Activated T-cell treated with anti-CD3 and anti-CD28 coated beads, Interleukin-2, amount 50 U/mL, for 48 hours (primary cell): ENCODE measurements at regions not wholly inside any gene's neighbourhood (a gene's known extent, or its start where the extent isn't known, plus 50 kb on each side); places are given as distances from the start of the nearest gene placed in this dataset.

Experiments used
- DNase-seq, 2 experiments: peaks; one replicate each; pipeline ENCODE4 v3.0.0-alpha.2; 2020

DNA sequence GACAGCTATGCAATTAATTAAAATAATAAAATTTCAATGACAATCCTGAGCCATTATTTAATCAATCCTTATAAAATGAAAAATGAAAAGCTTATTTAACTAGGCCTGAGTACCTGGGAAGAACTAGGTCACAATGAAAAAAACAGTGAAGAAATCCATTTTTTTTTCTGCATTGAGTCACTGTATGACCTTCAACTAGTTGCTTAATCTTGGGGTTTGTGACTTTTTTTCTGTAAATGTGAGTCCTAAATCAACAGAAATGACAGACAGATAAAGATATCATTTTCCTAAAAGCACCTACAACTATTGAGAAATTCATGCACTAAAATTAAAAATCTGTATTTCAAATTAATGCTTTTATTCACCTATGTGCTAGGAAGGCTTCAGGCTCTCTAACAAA lies 96.8 kb downstream of the TMEM26 start:
- DNase-seq = no peak

DNA sequence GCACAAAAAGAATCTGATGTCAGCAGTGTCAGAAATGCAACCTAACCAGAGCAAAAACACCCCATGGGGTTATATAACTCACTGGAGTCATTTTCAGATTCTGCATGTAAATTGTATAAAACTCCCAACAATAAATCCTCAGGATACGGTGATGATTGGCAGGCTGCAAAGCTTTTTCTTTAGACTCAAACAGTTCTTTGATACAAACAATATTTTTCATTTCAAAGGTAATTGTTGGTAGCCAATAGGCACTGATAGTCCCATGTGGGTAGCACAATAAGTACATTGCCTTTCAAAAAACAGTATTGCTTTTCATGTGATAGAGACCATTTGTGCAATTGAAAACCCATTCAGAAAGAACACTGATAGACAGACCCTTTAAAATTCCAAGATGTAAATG lies 98.0 kb downstream of the TMEM26 start:
- no peak for DNase-seq

DNA sequence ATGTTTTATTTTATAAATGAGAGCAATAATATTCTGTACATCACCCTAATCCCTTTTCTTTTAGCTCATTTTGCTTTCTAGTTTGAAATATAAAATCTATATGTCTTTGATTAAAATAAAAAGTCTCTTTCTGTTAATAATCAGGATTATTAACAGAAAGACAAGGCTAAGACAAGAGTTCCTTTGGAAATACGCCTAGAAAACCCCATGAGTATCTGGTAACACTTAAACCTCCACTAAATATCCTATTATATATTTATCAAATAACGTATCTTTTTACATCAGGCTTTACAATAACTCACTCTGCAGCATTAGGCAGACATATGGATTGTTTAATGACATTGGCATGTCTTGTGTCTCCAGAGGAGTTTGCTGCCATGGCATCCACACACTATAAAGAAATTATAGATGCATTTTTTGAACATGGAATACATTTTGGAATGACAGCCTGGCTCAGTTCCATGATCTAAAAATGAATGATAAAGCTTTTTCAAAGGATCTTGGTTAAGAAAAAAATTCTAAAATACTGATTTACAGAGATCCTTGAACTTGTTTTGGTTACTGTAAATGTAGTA lies 98.7 kb downstream of the TMEM26 start:
- no peak for DNase-seq

DNA sequence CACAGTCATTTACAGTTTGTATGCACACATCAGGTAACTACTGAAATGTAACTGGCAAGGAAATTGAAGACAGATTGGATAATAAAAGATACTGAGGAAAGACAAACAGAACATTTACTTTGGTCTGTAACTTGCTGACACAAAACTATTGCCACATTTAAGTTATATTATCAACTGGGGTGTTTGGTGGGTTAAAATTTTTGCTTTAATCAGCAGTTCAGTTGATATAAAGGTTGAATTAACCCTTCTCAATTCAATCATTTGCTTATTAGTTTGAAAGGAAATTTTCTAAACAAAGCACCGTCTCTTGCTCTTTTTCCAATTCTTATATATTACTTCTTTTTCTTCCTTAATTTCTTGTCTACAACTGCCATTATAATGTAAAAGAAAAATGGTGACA lies 102.4 kb downstream of the TMEM26 start:
- DNase-seq = no peak

DNA sequence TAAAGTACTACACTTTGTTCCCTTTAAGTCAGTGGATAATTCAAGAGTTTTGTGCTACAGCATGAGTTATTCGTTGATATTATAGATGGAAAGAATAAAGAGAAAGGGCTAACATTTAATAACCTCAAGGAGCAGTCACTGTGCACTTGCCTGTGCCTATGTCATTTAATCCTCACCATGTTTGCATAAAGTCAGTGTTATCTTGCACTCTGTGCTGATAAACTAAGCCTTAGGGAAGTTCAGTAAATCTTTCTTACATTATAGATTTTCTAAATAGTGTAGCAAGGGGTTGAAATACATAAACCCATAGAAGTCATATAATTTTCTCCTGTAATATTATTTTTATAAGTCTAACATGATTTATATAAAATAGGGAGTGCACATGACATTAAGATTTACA lies 103.1 kb downstream of the TMEM26 start:
- no peak for DNase-seq

DNA sequence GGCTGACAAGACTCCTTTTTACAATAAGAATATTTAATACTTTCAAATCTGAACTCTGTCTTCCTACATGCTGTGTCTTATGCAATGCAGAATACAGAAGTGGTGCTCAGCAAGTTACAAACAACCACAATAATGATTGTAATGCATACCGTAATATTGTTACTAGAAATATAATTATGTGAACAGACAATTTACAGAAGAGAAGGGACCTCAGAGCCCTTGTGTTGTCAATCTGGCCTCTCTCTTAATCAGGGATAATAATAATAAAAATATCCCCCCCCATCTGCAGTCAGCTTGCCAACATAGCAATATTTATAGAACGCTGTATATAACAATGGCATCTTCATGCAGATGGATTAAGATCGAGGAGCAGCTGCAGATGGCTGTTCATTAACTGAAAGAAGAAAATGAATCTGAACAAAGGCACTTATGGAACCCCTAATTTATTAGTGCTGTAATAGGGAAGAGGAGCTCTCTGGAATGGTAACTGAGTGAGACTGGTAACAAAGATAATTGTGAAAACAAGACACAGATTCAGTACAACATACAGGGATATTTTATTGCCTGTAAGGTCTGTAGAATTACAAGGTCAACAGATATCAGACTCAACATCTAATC lies 106.3 kb downstream of the TMEM26 start:
- DNase-seq = no peak

DNA sequence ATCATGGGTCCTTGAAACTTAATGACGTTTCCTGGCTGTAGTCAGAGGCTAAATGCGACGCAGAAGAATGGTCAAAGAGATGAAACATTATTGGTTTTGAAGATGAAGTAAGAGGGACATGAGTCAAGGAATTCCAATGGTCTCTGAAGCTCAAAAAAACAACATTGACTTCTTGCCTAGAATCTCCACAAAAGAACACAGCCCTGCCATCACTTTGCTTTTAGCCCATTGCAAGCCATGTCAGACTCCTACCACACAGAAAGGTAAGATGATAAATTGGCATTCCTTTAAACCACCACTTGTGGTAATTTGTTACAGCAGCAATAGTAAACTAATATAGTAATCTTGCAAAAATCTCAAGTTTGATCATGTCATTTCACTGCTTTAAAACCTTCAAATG lies 109.4 kb downstream of the TMEM26 start:
- no peak for DNase-seq

DNA sequence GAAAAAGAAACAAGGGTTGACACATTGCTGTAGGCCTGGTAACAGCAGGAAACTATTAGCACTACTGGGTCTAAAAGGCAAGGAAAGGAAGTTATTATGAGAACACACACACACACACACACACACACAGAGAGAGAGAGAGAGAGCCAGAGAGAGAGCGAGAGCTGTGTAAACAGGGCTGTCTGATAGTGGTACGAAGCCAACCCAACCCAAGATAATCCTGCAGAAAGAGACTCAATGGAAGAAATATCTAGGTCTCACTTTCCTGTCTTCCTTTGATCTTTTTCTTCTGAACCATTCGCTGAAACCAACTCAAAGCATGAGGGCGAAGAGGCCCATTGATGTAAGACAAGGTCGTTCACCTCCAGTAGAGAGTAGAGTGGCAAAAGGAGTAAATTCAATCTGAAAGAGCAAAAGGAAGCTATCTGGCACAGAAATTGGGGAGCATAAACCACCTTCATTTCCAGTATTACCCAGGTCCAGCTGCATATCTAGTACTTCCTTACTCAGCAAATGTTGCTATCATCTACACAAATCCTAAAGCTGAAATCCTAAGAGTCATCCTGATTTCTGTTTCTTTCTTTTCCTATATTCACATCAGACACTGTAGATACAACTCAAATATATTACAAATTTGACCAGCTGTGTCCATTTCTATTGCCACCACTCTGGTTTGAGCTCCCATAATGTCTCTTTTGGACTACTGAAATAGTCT lies 110.2 kb downstream of the TMEM26 start:
- DNase-seq = no peak

DNA sequence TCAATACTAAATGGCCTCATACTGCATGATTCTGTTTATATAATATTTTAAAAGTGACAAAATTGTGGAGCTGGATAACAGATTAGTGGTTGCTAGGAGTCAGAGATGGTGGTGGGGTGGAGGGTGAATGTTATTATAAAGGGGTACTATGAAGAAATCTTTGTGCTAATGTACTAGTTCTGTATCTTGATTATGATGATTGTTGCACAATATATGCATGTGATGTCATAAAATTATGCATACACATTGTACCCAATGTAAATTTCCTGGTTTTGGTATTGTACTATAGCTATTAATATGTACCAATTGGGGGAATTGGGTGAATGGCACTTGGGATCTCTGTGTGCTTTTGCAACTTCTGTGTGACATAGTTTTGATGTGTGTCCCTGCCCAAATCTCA lies 112.2 kb downstream of the TMEM26 start:
- no peak for DNase-seq

DNA sequence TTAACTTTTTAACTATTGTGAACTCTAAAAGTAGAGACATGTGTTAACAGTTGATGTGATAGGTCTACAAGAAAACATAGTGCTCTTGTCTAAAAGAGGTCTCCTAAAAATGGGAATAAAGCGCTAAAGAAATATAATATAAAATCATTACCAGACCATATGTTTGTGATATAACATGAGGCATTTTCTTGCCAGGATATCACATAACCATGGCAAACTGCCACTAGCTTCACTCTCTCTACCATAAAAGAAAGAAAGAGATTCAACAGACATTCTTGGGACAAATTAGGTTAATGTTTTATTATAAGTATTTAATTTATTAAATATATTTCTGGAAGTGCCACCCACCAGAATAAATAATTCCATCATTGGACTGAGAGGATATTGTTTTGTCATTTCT lies 115.0 kb downstream of the TMEM26 start:
- DNase-seq = no peak

DNA sequence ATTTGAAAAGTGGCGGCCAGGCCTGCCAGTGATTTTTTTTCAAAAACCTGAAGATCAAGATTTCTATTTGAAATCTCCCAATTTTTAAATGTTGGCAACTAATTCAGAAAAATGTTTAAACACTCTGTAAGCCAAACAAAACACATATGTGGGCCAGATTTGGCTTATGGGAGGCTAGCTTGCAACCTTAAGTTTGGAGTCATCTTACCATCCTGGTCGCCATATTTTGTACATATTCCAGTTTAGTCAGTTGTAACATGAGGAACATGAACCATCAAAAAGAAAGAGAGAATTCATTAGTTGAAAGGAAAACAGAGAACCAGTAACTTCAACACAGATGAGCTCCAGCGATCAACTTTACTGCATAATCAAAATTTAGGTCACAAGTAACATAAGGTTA lies 115.4 kb downstream of the TMEM26 start:
- DNase-seq = no peak

DNA sequence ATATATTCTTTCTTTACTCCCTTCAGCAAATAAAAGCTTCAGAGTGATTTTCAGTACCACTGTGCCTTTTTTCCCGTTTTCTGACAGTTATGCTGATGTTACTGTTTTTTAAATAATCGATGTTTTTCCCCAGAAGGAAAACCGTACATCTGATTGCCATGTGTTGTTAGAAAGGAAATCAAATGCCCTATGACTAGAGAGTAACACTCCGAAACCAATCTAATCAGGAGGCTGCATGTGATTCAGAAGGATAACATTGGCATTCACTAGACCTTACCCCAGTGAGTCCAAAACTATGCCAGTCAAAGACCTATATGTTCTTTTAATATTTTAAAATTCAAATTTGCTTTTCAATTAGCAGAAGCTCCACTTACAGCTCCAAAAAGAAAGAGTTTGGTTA lies 116.3 kb downstream of the TMEM26 start:
- DNase-seq = no peak

DNA sequence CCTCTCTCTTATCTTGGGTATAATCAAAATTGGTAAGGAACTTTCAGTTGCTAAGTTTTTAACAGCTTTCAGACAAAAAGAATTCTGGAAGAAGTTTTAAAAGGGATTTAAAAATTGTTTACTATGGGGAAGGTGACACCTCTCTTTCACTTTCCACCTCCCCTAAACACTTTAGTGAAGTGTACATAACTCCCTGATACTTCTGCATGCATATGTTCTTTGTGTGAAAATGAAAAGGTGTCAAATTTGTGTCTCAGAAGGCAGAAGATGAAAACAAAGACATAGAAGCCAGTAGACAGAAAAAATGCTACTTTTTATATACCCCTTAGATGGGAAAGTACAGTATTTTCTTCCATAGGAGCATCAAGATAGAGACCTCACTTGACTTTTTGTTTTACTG lies 117.8 kb downstream of the TMEM26 start:
- no peak for DNase-seq

DNA sequence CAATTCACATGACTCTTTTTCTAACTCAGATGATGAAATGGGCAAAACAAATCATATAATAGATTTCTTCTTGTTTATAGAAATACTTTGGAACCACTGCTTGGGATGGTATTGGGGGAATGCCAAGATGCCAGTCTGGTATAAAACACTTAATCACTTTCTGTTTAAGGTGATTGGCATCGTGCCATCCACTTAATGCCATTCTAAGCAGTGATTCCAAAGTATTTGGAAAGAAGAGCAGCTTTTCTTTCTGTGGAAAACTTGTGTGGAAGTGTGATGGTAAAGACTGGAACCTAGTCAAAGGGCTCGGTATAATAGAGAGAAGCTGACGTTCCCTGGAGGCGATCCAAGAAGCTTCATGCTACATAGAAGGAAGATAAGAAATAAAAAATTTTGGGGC lies 120.6 kb downstream of the TMEM26 start:
- DNase-seq = no peak

DNA sequence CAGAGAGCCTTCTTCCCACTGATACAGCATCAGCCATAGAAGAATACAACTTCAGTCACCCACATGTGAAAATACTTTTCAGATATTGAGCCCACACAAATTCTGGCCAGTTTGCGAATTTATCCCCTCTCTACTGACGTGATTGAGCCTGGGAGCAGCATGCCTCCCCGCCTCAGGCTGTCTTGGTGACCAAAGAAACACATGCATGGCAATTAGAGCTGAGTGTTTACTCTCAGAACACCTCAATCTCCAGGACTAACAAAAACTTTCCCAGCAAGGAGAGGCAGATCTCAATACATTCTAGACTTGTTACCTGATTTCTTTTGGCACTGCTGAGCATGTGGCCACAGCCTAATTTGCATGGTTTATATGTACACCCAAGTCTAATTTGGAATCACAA lies 122.5 kb downstream of the TMEM26 start:
- no peak for DNase-seq

DNA sequence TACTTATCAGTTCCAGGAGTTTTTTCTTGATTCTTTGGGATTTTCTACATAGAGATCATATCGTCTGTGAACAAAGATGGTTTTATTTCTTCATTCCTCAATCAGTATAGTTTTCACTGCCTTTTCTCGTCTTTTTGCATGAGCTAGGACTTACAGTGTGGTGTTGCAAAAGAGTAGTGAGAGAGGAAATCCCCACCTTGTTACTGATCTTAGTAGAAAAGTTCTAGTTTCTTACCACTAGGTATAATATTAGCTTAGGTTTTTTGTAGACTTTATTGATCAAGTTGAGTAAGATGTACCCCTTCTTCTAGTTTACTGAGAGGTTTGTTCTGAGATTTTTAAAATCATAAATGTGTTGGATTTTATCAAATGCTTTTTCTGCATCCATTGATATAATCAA lies 123.3 kb downstream of the TMEM26 start:
- no peak for DNase-seq

DNA sequence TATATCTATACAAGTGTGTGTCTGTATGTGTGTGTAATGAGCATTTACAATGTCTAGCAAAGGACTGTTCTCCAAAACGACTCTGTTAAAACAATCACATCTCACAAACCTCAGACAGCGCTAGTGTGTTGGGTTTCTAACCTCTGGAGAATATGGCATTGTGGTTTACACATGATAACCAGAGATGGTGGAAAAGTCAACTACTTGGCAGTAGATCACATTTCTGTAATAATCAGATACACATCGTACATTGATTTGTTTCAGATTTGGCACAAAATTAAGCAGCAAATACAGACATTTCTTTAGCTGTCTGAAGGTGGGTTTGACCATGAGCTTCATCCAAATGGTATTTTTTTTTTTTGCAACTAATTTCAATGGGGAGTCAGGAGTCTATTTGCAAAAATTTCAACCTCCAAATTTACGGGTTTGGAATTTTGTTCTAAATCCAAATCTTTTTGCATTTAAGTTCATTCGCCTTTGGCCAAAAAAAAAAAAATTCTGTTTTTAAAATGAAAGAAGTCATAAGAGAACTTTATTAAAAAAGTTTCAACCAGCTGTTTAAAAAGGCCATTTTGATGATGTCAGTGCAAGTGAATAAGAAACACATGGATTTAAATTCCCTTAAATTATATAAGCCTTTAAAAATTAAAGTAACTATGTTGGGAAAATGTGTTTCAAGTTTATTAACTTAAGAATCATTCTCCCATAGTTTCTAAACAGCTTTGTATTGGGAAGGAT lies 127.8 kb downstream of the TMEM26 start:
- no peak for DNase-seq

DNA sequence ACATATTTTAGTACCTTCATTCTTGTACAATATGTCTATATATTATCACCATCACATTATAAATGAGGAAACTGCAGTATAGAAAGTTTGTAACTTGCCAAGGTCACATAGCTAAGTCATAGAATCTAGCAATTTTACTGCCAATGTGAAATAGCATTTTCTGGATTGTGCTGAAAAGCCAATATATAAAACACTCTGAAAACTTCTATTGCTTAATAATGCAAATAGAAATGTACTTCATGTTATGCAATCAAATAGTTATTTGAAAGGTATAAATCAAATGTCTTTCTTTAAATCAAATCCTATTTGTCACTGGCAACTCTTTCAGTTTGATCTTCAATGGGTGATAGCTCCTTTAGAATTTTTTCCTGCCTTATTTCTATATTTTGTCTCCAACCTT lies 129.5 kb downstream of the TMEM26 start:
- DNase-seq = no peak

DNA sequence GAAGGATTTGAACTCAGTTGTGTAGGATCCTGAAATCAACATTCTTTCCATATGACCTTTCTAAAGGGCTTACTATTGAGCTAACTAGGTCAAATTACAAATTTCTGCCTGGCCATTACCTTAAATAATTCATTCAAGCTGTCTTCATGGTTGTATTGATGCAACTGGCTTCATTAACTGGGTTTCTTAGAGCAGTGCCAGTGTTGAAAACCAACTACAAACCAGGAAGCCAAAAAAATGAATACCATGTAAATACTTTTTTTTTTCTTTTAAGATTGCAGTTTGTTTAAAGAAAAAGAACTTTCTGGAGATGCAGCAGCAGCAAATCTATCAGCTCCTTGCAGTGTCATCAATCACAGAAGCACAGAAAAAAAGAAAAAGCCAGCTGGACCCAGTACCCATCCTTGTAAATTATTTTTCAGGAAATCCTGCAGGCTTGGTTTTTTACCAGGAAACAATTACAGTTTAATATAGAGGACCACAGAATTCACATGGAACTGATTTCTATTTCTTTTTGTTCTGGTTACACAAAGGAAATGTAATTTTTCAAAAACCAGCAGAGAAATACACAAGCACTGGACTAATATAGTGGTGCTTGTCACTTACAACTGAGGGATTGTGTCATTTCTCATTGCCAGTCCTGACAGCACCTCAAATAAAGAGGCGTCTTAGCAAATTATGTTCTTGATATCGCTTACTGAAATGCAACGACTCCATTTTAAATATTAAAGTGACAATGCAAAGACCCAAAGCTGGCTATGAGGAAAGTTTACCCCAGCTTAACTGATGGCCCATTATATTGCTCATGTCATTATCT lies 131.9 kb downstream of the TMEM26 start:
- no peak for DNase-seq

DNA sequence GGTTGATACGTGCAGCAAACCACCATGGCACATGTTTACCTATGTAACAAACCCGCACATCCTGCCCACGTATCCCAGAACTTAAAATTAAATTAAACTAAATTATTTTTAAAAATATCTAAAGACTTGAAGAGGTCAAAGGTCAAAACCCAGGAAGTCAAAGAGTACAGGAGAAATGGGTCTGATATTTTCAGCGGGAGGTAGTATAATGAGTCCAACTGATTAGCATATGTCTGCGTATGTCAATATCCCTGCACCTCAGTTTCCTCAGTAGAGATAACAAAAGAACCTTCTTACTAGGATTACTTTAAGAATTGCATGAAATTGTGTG lies 133.0 kb downstream of the TMEM26 start:
- no peak for DNase-seq

DNA sequence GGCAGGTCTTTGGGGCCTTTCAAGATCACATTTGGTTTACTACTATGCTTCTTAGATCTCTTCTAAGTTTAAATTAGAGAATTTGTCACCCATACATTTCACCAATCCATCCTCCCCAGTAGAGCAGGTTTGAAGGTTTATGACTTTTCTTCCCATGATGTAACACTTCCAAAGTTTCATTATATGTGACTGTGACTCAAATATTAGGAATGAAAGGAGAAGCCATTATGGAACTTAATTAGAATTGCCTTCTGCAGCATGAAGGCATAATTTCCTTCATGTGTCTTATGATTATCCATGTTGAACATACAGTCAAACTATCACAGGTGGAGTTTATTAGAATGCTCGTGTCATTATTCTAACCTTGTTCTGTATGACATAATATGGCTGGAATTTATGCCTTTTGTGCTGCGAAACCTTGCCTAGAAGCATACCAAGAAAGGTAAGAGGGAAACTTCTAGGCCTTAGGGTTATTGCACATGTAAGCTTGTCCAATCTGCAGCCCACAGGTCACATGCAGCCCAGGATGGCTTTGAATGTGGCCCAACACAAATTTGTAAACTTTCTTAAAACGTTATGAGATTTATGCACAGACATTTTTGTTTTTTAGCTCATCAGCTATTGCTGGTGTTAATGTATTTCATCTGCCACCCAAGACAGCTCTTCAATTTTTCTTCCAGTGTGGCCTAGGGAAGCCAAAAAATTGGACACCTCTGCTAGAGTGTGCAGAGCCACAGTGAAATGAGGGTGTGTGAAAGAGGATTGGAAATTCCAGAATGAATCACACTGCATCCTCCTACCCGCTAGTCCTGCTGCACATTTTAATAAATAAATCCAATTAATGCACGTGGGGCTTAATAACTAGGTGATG lies 133.6 kb downstream of the TMEM26 start:
- DNase-seq = no peak

DNA sequence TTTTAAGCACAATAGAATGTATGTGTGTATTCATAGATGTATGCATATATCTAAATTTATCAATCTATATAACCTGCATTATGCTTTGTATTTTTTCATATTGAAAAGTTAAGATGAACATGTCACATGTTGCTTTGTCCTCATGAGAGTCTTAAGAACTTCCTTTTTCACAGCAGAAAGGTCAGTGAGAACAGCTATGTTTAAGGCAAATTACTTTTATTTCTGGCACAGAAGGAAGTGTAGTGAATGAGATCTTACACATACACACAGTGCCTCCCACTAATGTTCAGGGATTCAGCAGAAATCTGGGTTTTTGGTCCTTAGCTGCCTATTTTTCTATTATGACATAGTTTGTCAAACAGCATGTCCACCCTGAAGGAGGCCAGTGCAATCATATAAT lies 134.8 kb downstream of the TMEM26 start:
- no peak for DNase-seq
